Liver (tissue), 8 donors: ENCODE measurements at regions not wholly inside any gene's neighbourhood (a gene's known extent, or its start where the extent isn't known, plus 50 kb on each side); places are given as distances from the start of the nearest gene placed in this dataset.

Source experiments
- DNase-seq: peaks from one replicate; pipeline ENCODE4 v3.0.0-alpha.2; 2017; ENCODE audit warnings: low spot score
- H3K27ac ChIP-seq, 2 donors: one replicate each; pipeline ENCODE4 v1.7.0; 2013; ENCODE audit warnings: inconsistent platforms in 2 of 2, low read length in 2 of 2, control low read depth in 1 of 2, low read depth in 1 of 2, mild to moderate bottlenecking in 1 of 2
- H3K27me3 ChIP-seq, 4 donors: one replicate each; pipeline versions ENCODE4 v1.6.1 to v1.7.0; 2013; ENCODE audit warnings: low read length in 3 of 4, inconsistent platforms in 1 of 4, mild to moderate bottlenecking in 1 of 4, moderate library complexity in 1 of 4; ENCODE audit not compliant: control insufficient read depth in 4 of 4, insufficient read depth in 4 of 4
- H3K36me3 ChIP-seq, 4 donors: one replicate each; pipeline versions ENCODE4 v1.6.1 to v1.7.0; 2013; ENCODE audit warnings: low read length in 3 of 4, mild to moderate bottlenecking in 3 of 4, low read depth in 1 of 4, moderate library complexity in 1 of 4; ENCODE audit not compliant: control insufficient read depth in 4 of 4, insufficient read depth in 3 of 4
- H3K4me1 ChIP-seq, 4 donors: one replicate each; pipeline versions ENCODE4 v1.6.1 to v1.7.0; 2013; ENCODE audit warnings: low read length in 3 of 4, mild to moderate bottlenecking in 3 of 4, moderate library complexity in 1 of 4; ENCODE audit not compliant: control insufficient read depth in 4 of 4, insufficient read depth in 4 of 4
- H3K4me3 ChIP-seq, 3 donors: one replicate each; pipeline versions ENCODE4 v1.6.1 to v1.7.0; 2013; ENCODE audit warnings: low read length in 3 of 3, control low read depth in 1 of 3, low read depth in 1 of 3, mild to moderate bottlenecking in 1 of 3
- H3K9ac ChIP-seq, 2 donors: one replicate each; pipeline ENCODE4 v1.7.0; 2013; ENCODE audit warnings: low read length in 2 of 2, mild to moderate bottlenecking in 2 of 2, moderate library complexity in 2 of 2, control low read depth in 1 of 2, low read depth in 1 of 2
- H3K9me3 ChIP-seq, 4 donors: one replicate each; pipeline versions ENCODE4 v1.6.1 to v1.7.0; 2013; ENCODE audit warnings: low read length in 3 of 4; ENCODE audit not compliant: control insufficient read depth in 4 of 4
- CTCF ChIP-seq: fragments of 150-350 bp; IDR thresholded peaks from 2 replicates; pipeline ENCODE4 v1.5.1; 2017; ENCODE audit warnings: improper control_type of control experiment, low read depth, low read length; ENCODE audit not compliant: missing input control
- EGR1 ChIP-seq, 2 donors: IDR thresholded peaks; 2 replicates each; pipeline ENCODE4 v1.6.1; 2016 to 2018; ENCODE audit warnings: antibody characterized with exemption in 2 of 2, low read depth in 2 of 2
- GABPA ChIP-seq, 2 donors: IDR thresholded peaks in 1 of 2; conservative IDR thresholded peaks in 1 of 2; 2 replicates each; pipeline ENCODE4 v1.6.1; 2016; ENCODE audit warnings: antibody characterized with exemption in 2 of 2, mild to moderate bottlenecking in 1 of 2, moderate library complexity in 1 of 2
- HNF4A ChIP-seq, 2 donors: conservative IDR thresholded peaks; 2 replicates each; pipeline ENCODE4 v1.6.1; 2016; ENCODE audit warnings: antibody characterized with exemption in 2 of 2, mild to moderate bottlenecking in 2 of 2
- HNF4G ChIP-seq: IDR thresholded peaks from 2 replicates; pipeline ENCODE4 v1.6.1; 2016; ENCODE audit warnings: antibody characterized with exemption
- JUND ChIP-seq, 2 donors: IDR thresholded peaks; 2 replicates each; pipeline ENCODE4 v1.6.1; 2016; ENCODE audit warnings: antibody characterized with exemption in 2 of 2
- MAX ChIP-seq: IDR thresholded peaks from 2 replicates; pipeline ENCODE4 v1.6.1; 2016; ENCODE audit warnings: antibody characterized with exemption
- NR2F2 ChIP-seq: IDR thresholded peaks from 2 replicates; pipeline ENCODE4 v1.6.1; 2016; ENCODE audit warnings: antibody characterized with exemption
- RAD21 ChIP-seq, 2 donors: IDR thresholded peaks; 2 replicates each; pipeline ENCODE4 v1.6.1; 2016; ENCODE audit warnings: antibody characterized with exemption in 2 of 2, mild to moderate bottlenecking in 2 of 2
- REST ChIP-seq: IDR thresholded peaks from 2 replicates; pipeline ENCODE4 v1.6.1; 2016; ENCODE audit warnings: antibody characterized with exemption, mild to moderate bottlenecking
- RXRA ChIP-seq, 2 donors: IDR thresholded peaks; 2 replicates each; pipeline ENCODE4 v1.6.1; 2017 to 2018; ENCODE audit warnings: antibody characterized with exemption in 2 of 2, mild to moderate bottlenecking in 1 of 2
- SP1 ChIP-seq: IDR thresholded peaks from 2 replicates; pipeline ENCODE4 v1.6.1; 2018; ENCODE audit warnings: antibody characterized with exemption, mild to moderate bottlenecking
- TAF1 ChIP-seq: conservative IDR thresholded peaks from 2 replicates; pipeline ENCODE4 v1.6.1; 2016; ENCODE audit warnings: antibody characterized with exemption, mild to moderate bottlenecking
- YY1 ChIP-seq: IDR thresholded peaks from 2 replicates; pipeline ENCODE4 v1.6.1; 2016; ENCODE audit warnings: antibody characterized with exemption, mild to moderate bottlenecking
- ZBTB33 ChIP-seq: IDR thresholded peaks from 2 replicates; pipeline ENCODE4 v1.6.1; 2016; ENCODE audit warnings: antibody characterized with exemption
- WGBS: extraction: QIAGEN DNeasy Blood & Tissue Kit; methylation state at CpG from one replicate; pipeline ENCODE4 v1.1.7; 2013; 5-methylcytosine and 5-hydroxymethylcytosine counted together
- donor health status: healthy.
- donor health status: healthy.
- donor health status: healthy.
- donor health status: healthy.
- donor health status: healthy.

- Histone ChIP-seq H3K9ac (no peak overlapping the region), H3K4me1 (peaks cover 3 to 9% (median 4%) of the 10 kb centered on the region in 4 donors), H3K9me3 (no peaks in the 10 kb centered on the region), H3K27ac (no peak overlapping the region), H3K4me3 (no peak overlapping the region), H3K36me3 (no peaks in the 10 kb centered on the region), H3K27me3 (no peaks in the 10 kb centered on the region)
- TF ChIP-seq HNF4A (conservative IDR thresholded peaks at IDR 0.05) (no peak), JUND (IDR thresholded peaks at IDR 0.05) (no peak), RXRA (IDR thresholded peaks at IDR 0.05) (peak in 1 of 2 donors; percentile 35), HNF4G (no peak)
- no peak for DNase-seq
- WGBS: 92% methylated on average over 2 of the region's 2 CpGs
Measured at GRCh38 chr1:59139396-59139795, 157.5 kb upstream of the FGGY start.

DNA sequence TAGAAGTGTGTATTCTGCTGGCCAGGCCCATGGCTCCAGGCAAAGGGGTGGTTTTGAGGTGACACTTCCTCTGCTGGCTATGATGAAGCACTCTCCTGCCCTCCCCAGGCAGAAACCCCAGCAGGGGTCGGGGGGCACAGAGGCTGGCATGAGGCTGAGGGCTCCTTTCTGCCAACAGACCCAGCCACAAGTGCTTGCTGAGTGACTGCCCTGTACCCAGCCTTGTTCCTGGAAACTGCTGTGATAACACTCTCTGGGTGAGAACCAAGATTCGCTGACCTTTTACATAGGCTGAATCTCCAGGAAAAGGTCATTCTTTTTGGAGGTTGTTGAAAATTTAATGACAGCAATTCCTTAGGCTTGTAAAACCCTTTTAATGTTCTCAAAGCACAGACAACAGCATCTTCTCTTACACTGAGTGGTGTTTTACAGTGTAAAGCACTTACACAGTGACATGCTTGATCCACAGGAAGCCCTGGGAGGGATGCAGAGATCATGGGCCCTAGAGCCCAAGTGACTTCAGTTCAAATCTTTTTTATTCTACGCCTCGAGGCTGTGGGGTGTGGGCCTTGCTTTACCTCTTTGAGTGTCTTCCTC, 155.5 kb upstream of the FGGY start:
- H3K9ac ChIP-seq: no peak overlapping the region
- no peak for TF ChIP-seq MAX
- no peak for TF ChIP-seq EGR1 (IDR thresholded peaks at IDR 0.05; ENCODE audit: low read depth in 2 of 2)
- TF ChIP-seq SP1: no peak
- no peak for TF ChIP-seq ZBTB33
- TF ChIP-seq YY1: no peak
- no peak for TF ChIP-seq RAD21 (IDR thresholded peaks at IDR 0.05)
- no peak for TF ChIP-seq CTCF
- H3K9me3 ChIP-seq: no peaks in the 10 kb centered on the region
- no peaks in the 10 kb centered on the region for H3K36me3 ChIP-seq
- H3K4me1 ChIP-seq: peaks cover 3 to 7% (median 4%) of the 10 kb centered on the region in 4 donors
- 77% methylated on average over 4 of the region's 4 CpGs for WGBS
- H3K27ac ChIP-seq: no peak overlapping the region
- no peak for DNase-seq
- H3K27me3 ChIP-seq: no peaks in the 10 kb centered on the region
- H3K4me3 ChIP-seq: no peak overlapping the region

- no peaks in the 10 kb centered on the region for H3K27me3 ChIP-seq
Measured at GRCh38 chr1:59142311-59143132, 154.4 kb upstream of the FGGY start.

More at GRCh38 chr1:59142311-59143132, 154.4 kb upstream of the FGGY start:
- Histone ChIP-seq H3K9me3 (no peaks in the 10 kb centered on the region), H3K9ac (no peak overlapping the region), H3K36me3 (no peaks in the 10 kb centered on the region), H3K4me1 (peaks cover 0 to 4% (median under 1%) of the 10 kb centered on the region in 4 donors), H3K27ac (no peak overlapping the region), H3K4me3 (no peak overlapping the region)
- DNase-seq: no peak
- WGBS: 79% methylated on average over 9 of the region's 9 CpGs
- TF ChIP-seq NR2F2 (no peak), REST (no peak), RXRA (IDR thresholded peaks at IDR 0.05) (no peak), CTCF (no peak), TAF1 (no peak), YY1 (no peak), JUND (IDR thresholded peaks at IDR 0.05) (no peak), HNF4G (no peak), HNF4A (conservative IDR thresholded peaks at IDR 0.05) (no peak), GABPA (IDR thresholded peaks at IDR 0.05 in 1 of 2, conservative IDR thresholded peaks at IDR 0.05 in 1 of 2) (no peak)
